DOHH2 (cell line): ENCODE measurements at regions not wholly inside any gene's neighbourhood (a gene's known extent, or its start where the extent isn't known, plus 50 kb on each side); places are given as distances from the start of the nearest gene placed in this dataset.

ENCODE experiments used
- H3F3A ChIP-seq: fragments of 200-600 bp; sonication (generic), shearing (Covaris generic); 2 replicates; pipeline ENCODE4 v1.6.0; 2016; ENCODE audit warnings: antibody characterized with exemption, mild to moderate bottlenecking; ENCODE audit not compliant: control insufficient read depth, insufficient read depth
- H3K27ac ChIP-seq: fragments of 200-600 bp; sonication (generic); 2 replicates; pipeline ENCODE4 v1.5.1; 2014; ENCODE audit warnings: low read depth, mild to moderate bottlenecking, low read length, moderate library complexity
- H3K27me3 ChIP-seq: fragments of 200-600 bp; sonication (generic); 2 replicates; pipeline ENCODE4 v1.6.1; 2014; ENCODE audit warnings: mild to moderate bottlenecking, low read length, mixed read lengths; ENCODE audit not compliant: control insufficient read depth
- H3K36me3 ChIP-seq: fragments of 200-600 bp; sonication (generic); 2 replicates; pipeline ENCODE4 v1.6.1; 2014; ENCODE audit warnings: mild to moderate bottlenecking, low read length, moderate library complexity, mixed read lengths; ENCODE audit not compliant: control insufficient read depth
- H3K4me1 ChIP-seq: fragments of 200-600 bp; sonication (generic); 2 replicates; pipeline ENCODE4 v1.6.1; 2014; ENCODE audit warnings: mild to moderate bottlenecking, low read length, mixed read lengths; ENCODE audit not compliant: control insufficient read depth
- H3K4me2 ChIP-seq: fragments of 200-600 bp; sonication (generic); 2 replicates; pipeline ENCODE4 v1.6.0; 2014; ENCODE audit warnings: mild to moderate bottlenecking, low read length, moderate library complexity
- H3K4me3 ChIP-seq: fragments of 200-600 bp; sonication (generic); 2 replicates; pipeline ENCODE4 v1.5.1; 2014; ENCODE audit warnings: mild to moderate bottlenecking, low read length, mixed read lengths
- H3K79me2 ChIP-seq: fragments of 200-600 bp; sonication (generic); 2 replicates; pipeline ENCODE4 v1.6.1; 2014; ENCODE audit warnings: mild to moderate bottlenecking, low read length, mixed read lengths; ENCODE audit not compliant: control insufficient read depth
- H3K9me2 ChIP-seq: fragments of 200-600 bp; sonication (generic); replicated peaks from 2 replicates; pipeline ENCODE4 v1.6.1; 2014; ENCODE audit warnings: mild to moderate bottlenecking, low read length, mixed read lengths; ENCODE audit not compliant: control insufficient read depth
- H3K9me3 ChIP-seq: fragments of 200-600 bp; sonication (generic); 2 replicates; pipeline ENCODE4 v1.6.1; 2014; ENCODE audit warnings: antibody characterized with exemption, low read length, mixed read lengths; ENCODE audit not compliant: control insufficient read depth, insufficient read depth
- H4K20me1 ChIP-seq: fragments of 200-600 bp; sonication (generic); 2 replicates; pipeline ENCODE4 v1.6.0; 2014; ENCODE audit warnings: low read depth, mild to moderate bottlenecking, antibody characterized with exemption, low read length, moderate library complexity; ENCODE audit not compliant: control insufficient read depth, insufficient read depth
- EZH2phosphoT487 ChIP-seq: fragments of 200-600 bp; sonication (generic); IDR thresholded peaks from 2 replicates; pipeline ENCODE4 v1.6.1; 2017; ENCODE audit warnings: borderline replicate concordance, mild to moderate bottlenecking, antibody characterized with exemption, low read length, moderate library complexity, mixed read lengths
- TF ChIP-seq, protein P1 (sequence below): fragments of 200-600 bp; sonication (generic); IDR thresholded peaks from one replicate; pipeline ENCODE4 v1.5.1; 2014; ENCODE audit warnings: antibody characterized with exemption, mild to moderate bottlenecking, low read depth, low read length; ENCODE audit not compliant: poor library complexity, severe bottlenecking

DNA sequence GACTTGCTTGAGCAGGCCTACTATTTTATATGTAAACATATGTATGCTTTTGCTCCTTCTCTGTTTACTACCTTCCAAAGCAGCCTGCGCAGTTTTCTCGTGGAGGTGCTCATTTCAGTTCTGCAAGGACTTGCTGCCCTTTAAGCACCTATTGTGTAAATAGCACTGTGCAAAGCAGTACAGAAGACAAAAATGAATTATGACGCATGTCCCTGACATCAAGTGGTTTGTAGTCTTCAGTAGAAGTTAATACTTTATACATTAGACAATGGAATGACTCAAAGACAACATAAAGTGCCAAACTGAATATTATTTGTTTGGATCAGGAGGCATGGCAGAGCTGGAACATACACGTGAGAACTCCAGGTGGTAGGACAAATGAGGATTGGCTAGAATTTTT, 611.7 kb downstream of the LMO4 start:
- no peaks in the 10 kb centered on the region for H3K9me3 ChIP-seq

DNA sequence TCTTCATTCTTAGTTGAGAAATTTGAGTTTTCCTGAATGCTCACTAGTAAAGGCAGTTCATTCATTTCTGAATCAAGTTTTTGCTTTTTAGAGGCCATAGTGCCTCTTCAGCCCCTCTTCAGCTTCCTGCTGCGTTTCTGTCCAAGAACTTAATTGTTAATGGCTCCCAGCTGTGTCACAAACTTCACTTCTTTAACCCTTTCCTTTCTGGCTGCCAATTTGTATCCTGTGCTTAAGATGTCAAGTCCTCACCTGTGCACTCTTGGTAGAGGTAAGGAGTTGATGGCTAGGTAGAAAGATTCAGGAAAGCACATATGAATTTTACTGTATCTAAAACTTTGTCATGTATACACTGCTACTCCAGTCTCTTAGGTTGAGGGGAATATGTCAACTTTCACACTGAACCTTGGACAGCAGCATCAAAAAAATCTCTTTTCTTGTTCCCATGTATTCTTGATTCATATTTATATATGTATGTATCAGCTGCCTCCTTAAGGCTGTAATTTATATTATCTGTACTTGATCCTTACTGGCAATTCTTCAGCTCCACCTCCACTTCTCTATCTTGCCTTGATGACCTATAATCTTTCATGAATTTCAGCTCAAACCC, 612.8 kb downstream of the LMO4 start:
- TF ChIP-seq, protein P1, sequence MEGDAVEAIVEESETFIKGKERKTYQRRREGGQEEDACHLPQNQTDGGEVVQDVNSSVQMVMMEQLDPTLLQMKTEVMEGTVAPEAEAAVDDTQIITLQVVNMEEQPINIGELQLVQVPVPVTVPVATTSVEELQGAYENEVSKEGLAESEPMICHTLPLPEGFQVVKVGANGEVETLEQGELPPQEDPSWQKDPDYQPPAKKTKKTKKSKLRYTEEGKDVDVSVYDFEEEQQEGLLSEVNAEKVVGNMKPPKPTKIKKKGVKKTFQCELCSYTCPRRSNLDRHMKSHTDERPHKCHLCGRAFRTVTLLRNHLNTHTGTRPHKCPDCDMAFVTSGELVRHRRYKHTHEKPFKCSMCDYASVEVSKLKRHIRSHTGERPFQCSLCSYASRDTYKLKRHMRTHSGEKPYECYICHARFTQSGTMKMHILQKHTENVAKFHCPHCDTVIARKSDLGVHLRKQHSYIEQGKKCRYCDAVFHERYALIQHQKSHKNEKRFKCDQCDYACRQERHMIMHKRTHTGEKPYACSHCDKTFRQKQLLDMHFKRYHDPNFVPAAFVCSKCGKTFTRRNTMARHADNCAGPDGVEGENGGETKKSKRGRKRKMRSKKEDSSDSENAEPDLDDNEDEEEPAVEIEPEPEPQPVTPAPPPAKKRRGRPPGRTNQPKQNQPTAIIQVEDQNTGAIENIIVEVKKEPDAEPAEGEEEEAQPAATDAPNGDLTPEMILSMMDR = no peak
- no peak for TF ChIP-seq EZH2phosphoT487
- no peaks in the 10 kb centered on the region for H3K27me3 ChIP-seq
- no peaks in the 10 kb centered on the region for H3F3A ChIP-seq
- H3K9me3 ChIP-seq = no peaks in the 10 kb centered on the region
- H3K27ac ChIP-seq = no peak overlapping the region
- no peaks in the 10 kb centered on the region for H4K20me1 ChIP-seq
- no peaks in the 10 kb centered on the region for H3K79me2 ChIP-seq
- no peaks in the 10 kb centered on the region for H3K4me1 ChIP-seq
- no peaks in the 10 kb centered on the region for H3K9me2 ChIP-seq
- no peaks in the 10 kb centered on the region for H3K36me3 ChIP-seq
- no peak overlapping the region for H3K4me2 ChIP-seq
- no peak overlapping the region for H3K4me3 ChIP-seq

More for the DNA sequence above, 611.7 kb downstream of the LMO4 start:
- no peaks in the 10 kb centered on the region for H3F3A ChIP-seq
- no peak overlapping the region for H3K4me2 ChIP-seq
- H3K9me2 ChIP-seq = no peaks in the 10 kb centered on the region
- H3K27ac ChIP-seq = no peak overlapping the region
- no peaks in the 10 kb centered on the region for H3K79me2 ChIP-seq
- no peaks in the 10 kb centered on the region for H4K20me1 ChIP-seq
- no peaks in the 10 kb centered on the region for H3K36me3 ChIP-seq
- TF ChIP-seq, protein P1 = no peak
- no peak for TF ChIP-seq EZH2phosphoT487
- H3K4me3 ChIP-seq = no peak overlapping the region
- H3K27me3 ChIP-seq = no peaks in the 10 kb centered on the region
- H3K4me1 ChIP-seq = no peaks in the 10 kb centered on the region

DNA sequence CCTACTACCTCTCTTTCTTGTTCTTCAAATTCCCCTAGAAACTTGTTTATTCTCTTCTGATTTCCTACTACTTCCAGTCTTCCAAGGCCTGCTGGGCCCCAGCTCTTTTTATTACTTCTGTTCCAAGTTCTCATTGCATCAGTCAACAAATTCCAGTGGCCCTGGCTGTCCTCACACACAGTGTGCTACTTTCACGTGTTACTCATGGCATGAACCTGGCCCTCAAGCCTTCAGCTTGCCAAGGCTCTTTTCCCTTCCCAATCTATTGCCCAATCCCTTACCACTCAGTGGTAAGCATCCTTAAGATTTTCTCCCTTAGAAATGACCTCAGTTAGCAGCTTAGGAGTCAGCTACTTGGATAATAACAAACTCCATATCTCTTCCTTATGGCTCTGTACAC, 613.5 kb downstream of the LMO4 start:
- H3K36me3 ChIP-seq = no peaks in the 10 kb centered on the region
- H3F3A ChIP-seq = no peaks in the 10 kb centered on the region
- no peaks in the 10 kb centered on the region for H3K27me3 ChIP-seq
- H3K9me3 ChIP-seq = no peaks in the 10 kb centered on the region
- no peaks in the 10 kb centered on the region for H3K79me2 ChIP-seq
- no peaks in the 10 kb centered on the region for H3K4me1 ChIP-seq
- H3K9me2 ChIP-seq = no peaks in the 10 kb centered on the region
- H4K20me1 ChIP-seq = no peaks in the 10 kb centered on the region
- no peak overlapping the region for H3K27ac ChIP-seq
- no peak overlapping the region for H3K4me3 ChIP-seq
- TF ChIP-seq EZH2phosphoT487 = no peak
- TF ChIP-seq, protein P1 = no peak
- no peak overlapping the region for H3K4me2 ChIP-seq

DNA sequence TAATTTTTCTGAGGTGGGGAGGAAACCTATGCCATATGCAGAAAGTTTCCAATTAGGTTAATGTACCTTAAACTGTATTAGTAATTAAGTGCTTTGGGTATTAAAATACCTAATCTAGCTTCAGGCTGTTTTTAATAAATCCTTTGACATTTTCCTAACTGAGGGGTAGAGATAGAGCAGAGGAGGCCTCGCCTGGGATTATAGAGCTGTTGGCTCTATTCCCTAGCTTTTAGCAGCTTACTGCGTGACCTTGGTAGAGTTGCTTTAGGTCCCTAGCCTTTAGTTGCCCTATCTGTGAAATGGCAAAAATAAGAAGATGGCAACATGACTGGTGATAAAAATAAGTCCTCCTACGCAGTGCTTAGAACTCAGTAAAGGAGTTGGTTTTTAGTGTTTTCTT, 621.0 kb downstream of the LMO4 start:
- H3K36me3 ChIP-seq = no peaks in the 10 kb centered on the region
- H3K79me2 ChIP-seq = no peaks in the 10 kb centered on the region
- no peaks in the 10 kb centered on the region for H3K9me2 ChIP-seq
- H3K4me3 ChIP-seq = no peak overlapping the region
- no peak overlapping the region for H3K4me2 ChIP-seq
- no peak overlapping the region for H3K27ac ChIP-seq
- peaks cover 29% of the 10 kb centered on the region for H3K4me1 ChIP-seq
- H3K9me3 ChIP-seq = no peaks in the 10 kb centered on the region
- H3K27me3 ChIP-seq = no peaks in the 10 kb centered on the region
- H4K20me1 ChIP-seq = no peaks in the 10 kb centered on the region
- H3F3A ChIP-seq = no peaks in the 10 kb centered on the region
- no peak for TF ChIP-seq EZH2phosphoT487
- TF ChIP-seq, protein P1 = no peak
